ENCODE measurements at regions not wholly inside any gene's neighbourhood (a gene's known extent, or its start where the extent isn't known, plus 50 kb on each side); places are given as distances from the start of the nearest gene placed in this dataset.

GRCh38 chr13:34757441-34757840 is 184.6 kb upstream of the NBEA start:
- no peaks in the 10 kb centered on the region for H3K27me3 Mint-ChIP-seq
- intact Hi-C loops (cut with DNase I, micrococcal nuclease), result no loop called here
- no peak overlapping the region for H3K4me3 Mint-ChIP-seq
- no peaks in the 10 kb centered on the region for H3K4me1 Mint-ChIP-seq (ENCODE audit: low read depth)
- no peak overlapping the region for H3K27ac Mint-ChIP-seq
- ATAC-seq (ENCODE audit: poor library complexity) (no peak), DNase-seq (no peak)
- no peaks in the 10 kb centered on the region for H3K36me3 ChIP-seq (ENCODE audit: insufficient read depth, low read length)
- POLR2A ChIA-PET, result no interaction called here
- no peak overlapping the region for H3K4me3 ChIP-seq (ENCODE audit: low read length)
- CTCF ChIA-PET, result no interaction called here
- no peaks in the 10 kb centered on the region for H3K4me1 ChIP-seq (ENCODE audit: insufficient read depth, low read length)
- no peaks in the 10 kb centered on the region for H3K36me3 Mint-ChIP-seq (ENCODE audit: low read depth)
- no peaks in the 10 kb centered on the region for H3K27me3 ChIP-seq (ENCODE audit: control insufficient read depth in 1 of 2, insufficient read depth in 2 of 2, low read length in 2 of 2)
- no peaks in the 10 kb centered on the region for H3K9me3 Mint-ChIP-seq
- peaks cover 0 to 9% of the 10 kb centered on the region in 2 experiments for H3K9me3 ChIP-seq (ENCODE audit: control insufficient read depth in 1 of 2, insufficient read depth in 1 of 2, low read length in 2 of 2)
- H3K27ac ChIP-seq (ENCODE audit: low read depth in 1 of 2, low read length in 2 of 2), result no peak overlapping the region
- TF ChIP-seq CTCF (IDR thresholded peaks at IDR 0.05), result no peak

- no peaks in the 10 kb centered on the region for H3K36me3 ChIP-seq (ENCODE audit: insufficient read depth, low read length)
- no peak overlapping the region for H3K4me3 ChIP-seq (ENCODE audit: low read length)
- peaks cover 0 to 4% of the 10 kb centered on the region in 2 experiments for H3K9me3 ChIP-seq (ENCODE audit: control insufficient read depth in 1 of 2, insufficient read depth in 1 of 2, low read length in 2 of 2)
- no peak overlapping the region for H3K27ac Mint-ChIP-seq
- H3K27ac ChIP-seq (ENCODE audit: low read depth in 1 of 2, low read length in 2 of 2), result no peak overlapping the region
- intact Hi-C loops (cut with DNase I, micrococcal nuclease), result no loop called here
- TF ChIP-seq CTCF (IDR thresholded peaks at IDR 0.05), result no peak
- CTCF ChIA-PET, result no interaction called here
- no peak overlapping the region for H3K4me3 Mint-ChIP-seq
- H3K36me3 Mint-ChIP-seq (ENCODE audit: low read depth), result no peaks in the 10 kb centered on the region
- H3K4me1 Mint-ChIP-seq (ENCODE audit: low read depth), result no peaks in the 10 kb centered on the region
- ATAC-seq (ENCODE audit: poor library complexity) (no peak), DNase-seq (no peak)
- POLR2A ChIA-PET, result no interaction called here
- H3K27me3 Mint-ChIP-seq, result no peaks in the 10 kb centered on the region
- no peaks in the 10 kb centered on the region for H3K27me3 ChIP-seq (ENCODE audit: control insufficient read depth in 1 of 2, insufficient read depth in 2 of 2, low read length in 2 of 2)
- H3K9me3 Mint-ChIP-seq, result no peaks in the 10 kb centered on the region
- H3K4me1 ChIP-seq (ENCODE audit: insufficient read depth, low read length), result no peaks in the 10 kb centered on the region
Measured at GRCh38 chr13:34758628-34759027, 183.4 kb upstream of the NBEA start.

GRCh38 chr13:34762312-34762711 is 179.8 kb upstream of the NBEA start:
- Mint-ChIP-seq H3K9me3 (no peaks in the 10 kb centered on the region), H3K4me1 (ENCODE audit: low read depth) (no peaks in the 10 kb centered on the region), H3K4me3 (no peak overlapping the region), H3K27me3 (no peaks in the 10 kb centered on the region), H3K36me3 (ENCODE audit: low read depth) (no peaks in the 10 kb centered on the region), H3K27ac (no peak overlapping the region)
- Histone ChIP-seq H3K9me3 (ENCODE audit: control insufficient read depth in 1 of 2, insufficient read depth in 1 of 2, low read length in 2 of 2) (peaks cover 0 to 4% of the 10 kb centered on the region in 2 experiments), H3K4me1 (ENCODE audit: insufficient read depth, low read length) (no peaks in the 10 kb centered on the region), H3K27ac (ENCODE audit: low read depth in 1 of 2, low read length in 2 of 2) (no peak overlapping the region), H3K4me3 (ENCODE audit: low read length) (no peak overlapping the region), H3K27me3 (ENCODE audit: control insufficient read depth in 1 of 2, insufficient read depth in 2 of 2, low read length in 2 of 2) (no peaks in the 10 kb centered on the region), H3K36me3 (ENCODE audit: insufficient read depth, low read length) (no peaks in the 10 kb centered on the region)
- CTCF ChIA-PET, result no interaction called here
- ATAC-seq (ENCODE audit: poor library complexity) (no peak), DNase-seq (no peak)
- no peak for TF ChIP-seq CTCF (IDR thresholded peaks at IDR 0.05)
- intact Hi-C loops (cut with DNase I, micrococcal nuclease), result no loop called here
- POLR2A ChIA-PET, result no interaction called here
